ENCODE measurements at regions not wholly inside any gene's neighbourhood (a gene's known extent, or its start where the extent isn't known, plus 50 kb on each side); places are given as distances from the start of the nearest gene placed in this dataset.

- TF ChIP-seq CTCF (optimal IDR thresholded peaks at IDR 0.05 in 1 of 3, IDR thresholded peaks at IDR 0.05 in 1 of 3, conservative IDR thresholded peaks at IDR 0.05 in 1 of 3; ENCODE audit: extremely low read depth in 1 of 3, insufficient read depth in 2 of 3, low read length in 3 of 3) (no peak), EZH2 (IDR thresholded peaks at IDR 0.05; ENCODE audit: low read length) (no peak)
Measured at GRCh38 chr17:71547904-71548303, 572.9 kb upstream of the SOX9 start.

Measured in keratinocyte (primary cell).